ENCODE measurements at regions not wholly inside any gene's neighbourhood (a gene's known extent, or its start where the extent isn't known, plus 50 kb on each side); places are given as distances from the start of the nearest gene placed in this dataset.

DNA sequence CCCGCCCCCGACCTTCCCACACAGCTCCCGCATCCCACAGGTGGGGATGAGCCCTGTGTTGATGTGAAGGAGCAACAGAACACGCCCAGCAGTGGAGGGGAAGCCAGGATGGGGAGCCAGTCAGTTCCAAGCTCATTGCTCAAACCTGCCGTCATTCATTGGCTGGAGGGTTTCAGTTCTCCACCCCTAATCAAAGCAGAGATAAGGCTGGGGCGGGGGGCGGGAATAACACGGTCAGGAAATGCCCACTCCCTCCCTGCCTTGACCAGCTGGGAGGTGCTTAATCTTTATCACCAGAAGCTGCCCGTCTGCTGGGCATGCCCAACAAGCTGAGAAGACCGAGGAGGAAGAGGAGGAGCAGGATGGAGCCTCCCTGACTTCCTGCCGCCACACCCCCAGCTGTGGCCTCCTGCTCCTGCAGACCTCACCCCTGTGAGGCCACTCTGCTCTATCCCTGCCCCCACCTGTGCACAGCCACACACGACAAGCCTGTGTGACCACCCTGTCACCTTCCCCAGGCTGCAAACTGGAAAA, 265.1 kb downstream of the ZEB1 start:
- TF ChIP-seq, protein P1, sequence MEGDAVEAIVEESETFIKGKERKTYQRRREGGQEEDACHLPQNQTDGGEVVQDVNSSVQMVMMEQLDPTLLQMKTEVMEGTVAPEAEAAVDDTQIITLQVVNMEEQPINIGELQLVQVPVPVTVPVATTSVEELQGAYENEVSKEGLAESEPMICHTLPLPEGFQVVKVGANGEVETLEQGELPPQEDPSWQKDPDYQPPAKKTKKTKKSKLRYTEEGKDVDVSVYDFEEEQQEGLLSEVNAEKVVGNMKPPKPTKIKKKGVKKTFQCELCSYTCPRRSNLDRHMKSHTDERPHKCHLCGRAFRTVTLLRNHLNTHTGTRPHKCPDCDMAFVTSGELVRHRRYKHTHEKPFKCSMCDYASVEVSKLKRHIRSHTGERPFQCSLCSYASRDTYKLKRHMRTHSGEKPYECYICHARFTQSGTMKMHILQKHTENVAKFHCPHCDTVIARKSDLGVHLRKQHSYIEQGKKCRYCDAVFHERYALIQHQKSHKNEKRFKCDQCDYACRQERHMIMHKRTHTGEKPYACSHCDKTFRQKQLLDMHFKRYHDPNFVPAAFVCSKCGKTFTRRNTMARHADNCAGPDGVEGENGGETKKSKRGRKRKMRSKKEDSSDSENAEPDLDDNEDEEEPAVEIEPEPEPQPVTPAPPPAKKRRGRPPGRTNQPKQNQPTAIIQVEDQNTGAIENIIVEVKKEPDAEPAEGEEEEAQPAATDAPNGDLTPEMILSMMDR (IDR thresholded peaks at IDR 0.05; ENCODE audit: low read depth, low read length, poor library complexity, severe bottlenecking), result no peak
- no peak for TF ChIP-seq EZH2phosphoT487 (IDR thresholded peaks at IDR 0.05; ENCODE audit: borderline replicate concordance, low read length)
- Histone ChIP-seq H3K4me1 (ENCODE audit: control insufficient read depth, low read length) (no peaks in the 10 kb centered on the region), H3F3A (ENCODE audit: control insufficient read depth, insufficient read depth) (no peaks in the 10 kb centered on the region), H3K79me2 (ENCODE audit: control insufficient read depth, low read length) (no peaks in the 10 kb centered on the region), H3K9me2 (replicated peaks; ENCODE audit: control insufficient read depth, low read length) (no peaks in the 10 kb centered on the region), H3K27me3 (ENCODE audit: control insufficient read depth, low read length) (no peaks in the 10 kb centered on the region), H4K20me1 (ENCODE audit: control insufficient read depth, insufficient read depth, low read depth, low read length) (no peaks in the 10 kb centered on the region), H3K27ac (ENCODE audit: low read depth, low read length) (no peak overlapping the region), H3K36me3 (ENCODE audit: control insufficient read depth, low read length) (no peaks in the 10 kb centered on the region), H3K4me3 (ENCODE audit: low read length) (no peak overlapping the region), H3K4me2 (ENCODE audit: low read length) (no peak overlapping the region), H3K9me3 (ENCODE audit: control insufficient read depth, insufficient read depth, low read length) (no peaks in the 10 kb centered on the region; the same call in 1 of the 2 replicates)

DNA sequence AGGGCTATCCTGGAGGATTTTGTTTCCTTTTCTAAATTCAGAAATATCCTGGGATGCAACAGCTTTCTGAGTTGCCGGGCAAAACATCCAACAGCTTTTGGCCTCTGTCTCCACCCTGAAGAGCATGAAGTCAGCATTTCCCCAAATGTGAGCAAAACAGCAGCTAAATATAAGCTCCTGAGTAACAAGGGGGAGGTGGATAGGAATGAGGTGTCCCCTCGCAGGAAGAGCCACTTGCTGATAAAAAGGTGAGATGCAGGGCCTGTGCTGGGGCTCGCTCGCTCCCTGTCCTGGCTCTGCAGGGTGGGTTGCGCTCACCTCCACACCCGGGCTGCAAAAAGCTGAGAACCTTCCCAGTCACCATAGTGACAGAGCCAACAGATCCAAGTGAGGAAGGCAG, 264.3 kb downstream of the ZEB1 start:
- H3K27me3 ChIP-seq (ENCODE audit: control insufficient read depth, low read length), result no peaks in the 10 kb centered on the region
- H4K20me1 ChIP-seq (ENCODE audit: control insufficient read depth, insufficient read depth, low read depth, low read length), result no peaks in the 10 kb centered on the region
- H3K4me1 ChIP-seq (ENCODE audit: control insufficient read depth, low read length), result no peaks in the 10 kb centered on the region
- H3F3A ChIP-seq (ENCODE audit: control insufficient read depth, insufficient read depth), result no peaks in the 10 kb centered on the region
- no peaks in the 10 kb centered on the region for H3K9me2 ChIP-seq (replicated peaks; ENCODE audit: control insufficient read depth, low read length)
- H3K36me3 ChIP-seq (ENCODE audit: control insufficient read depth, low read length), result no peaks in the 10 kb centered on the region
- no peaks in the 10 kb centered on the region; the same call in 1 of the 2 replicates for H3K9me3 ChIP-seq (ENCODE audit: control insufficient read depth, insufficient read depth, low read length)
- no peak overlapping the region for H3K4me2 ChIP-seq (ENCODE audit: low read length)
- TF ChIP-seq EZH2phosphoT487 (IDR thresholded peaks at IDR 0.05; ENCODE audit: borderline replicate concordance, low read length), result no peak
- TF ChIP-seq, protein P1 (IDR thresholded peaks at IDR 0.05; ENCODE audit: low read depth, low read length, poor library complexity, severe bottlenecking), result no peak
- no peaks in the 10 kb centered on the region for H3K79me2 ChIP-seq (ENCODE audit: control insufficient read depth, low read length)
- no peak overlapping the region for H3K27ac ChIP-seq (ENCODE audit: low read depth, low read length)
- H3K4me3 ChIP-seq (ENCODE audit: low read length), result no peak overlapping the region

DNA sequence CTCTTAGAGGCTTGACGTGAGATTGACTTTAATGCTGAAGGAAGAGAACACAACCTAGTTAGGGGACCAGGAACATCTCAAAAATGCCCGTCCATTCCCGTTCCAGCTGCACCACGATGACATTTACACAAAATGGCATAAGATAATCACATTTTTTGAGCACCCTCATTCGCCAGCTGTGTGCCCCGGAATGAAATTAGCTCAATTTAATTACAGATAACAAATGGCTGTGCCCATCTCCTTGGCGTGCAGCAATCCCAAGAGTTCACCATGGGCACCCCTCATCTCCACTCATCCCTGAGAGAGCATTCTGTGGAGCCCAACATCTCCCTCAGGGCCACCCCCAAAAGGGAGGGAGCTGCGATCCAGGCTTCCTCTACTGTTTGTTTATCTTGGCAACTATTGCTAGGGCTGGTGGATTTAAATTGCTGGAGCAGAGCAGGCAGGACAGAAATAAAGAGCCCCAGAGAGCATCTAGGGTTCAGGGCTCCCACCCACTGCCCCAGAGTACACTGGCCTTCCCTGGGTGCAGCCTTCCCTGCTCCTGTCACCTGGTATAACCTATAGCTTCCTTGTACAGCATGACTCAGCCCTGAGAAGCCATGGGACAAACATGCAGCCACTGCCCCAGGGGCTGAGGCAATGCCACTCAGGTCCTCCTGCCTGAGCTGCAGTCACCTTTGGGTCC, 263.5 kb downstream of the ZEB1 start:
- Histone ChIP-seq H3F3A (ENCODE audit: control insufficient read depth, insufficient read depth) (no peaks in the 10 kb centered on the region), H4K20me1 (ENCODE audit: control insufficient read depth, insufficient read depth, low read depth, low read length) (no peaks in the 10 kb centered on the region), H3K4me3 (ENCODE audit: low read length) (no peak overlapping the region), H3K36me3 (ENCODE audit: control insufficient read depth, low read length) (no peaks in the 10 kb centered on the region), H3K27ac (ENCODE audit: low read depth, low read length) (no peak overlapping the region), H3K9me2 (replicated peaks; ENCODE audit: control insufficient read depth, low read length) (no peaks in the 10 kb centered on the region), H3K4me1 (ENCODE audit: control insufficient read depth, low read length) (no peaks in the 10 kb centered on the region), H3K9me3 (ENCODE audit: control insufficient read depth, insufficient read depth, low read length) (no peaks in the 10 kb centered on the region; the same call in 1 of the 2 replicates), H3K27me3 (ENCODE audit: control insufficient read depth, low read length) (no peaks in the 10 kb centered on the region), H3K4me2 (ENCODE audit: low read length) (no peak overlapping the region), H3K79me2 (ENCODE audit: control insufficient read depth, low read length) (no peaks in the 10 kb centered on the region)
- TF ChIP-seq, protein P1 (IDR thresholded peaks at IDR 0.05; ENCODE audit: low read depth, low read length, poor library complexity, severe bottlenecking), result no peak
- no peak for TF ChIP-seq EZH2phosphoT487 (IDR thresholded peaks at IDR 0.05; ENCODE audit: borderline replicate concordance, low read length)
